HG03196 (cell line): ENCODE measurements at regions not wholly inside any gene's neighbourhood (a gene's known extent, or its start where the extent isn't known, plus 50 kb on each side); places are given as distances from the start of the nearest gene placed in this dataset.
"Not testable (repeated sequence)": the region's sequence is repeated elsewhere in the genome, so short reads cannot be mapped to it uniquely, and the experiment has no call there.

Experiments used
- ATAC-seq: cut with Tn5 transposase; IDR thresholded peaks from one replicate; pipeline ENCODE4 v1.9.1; 2021; ENCODE audit not compliant: unreplicated experiment

DNA sequence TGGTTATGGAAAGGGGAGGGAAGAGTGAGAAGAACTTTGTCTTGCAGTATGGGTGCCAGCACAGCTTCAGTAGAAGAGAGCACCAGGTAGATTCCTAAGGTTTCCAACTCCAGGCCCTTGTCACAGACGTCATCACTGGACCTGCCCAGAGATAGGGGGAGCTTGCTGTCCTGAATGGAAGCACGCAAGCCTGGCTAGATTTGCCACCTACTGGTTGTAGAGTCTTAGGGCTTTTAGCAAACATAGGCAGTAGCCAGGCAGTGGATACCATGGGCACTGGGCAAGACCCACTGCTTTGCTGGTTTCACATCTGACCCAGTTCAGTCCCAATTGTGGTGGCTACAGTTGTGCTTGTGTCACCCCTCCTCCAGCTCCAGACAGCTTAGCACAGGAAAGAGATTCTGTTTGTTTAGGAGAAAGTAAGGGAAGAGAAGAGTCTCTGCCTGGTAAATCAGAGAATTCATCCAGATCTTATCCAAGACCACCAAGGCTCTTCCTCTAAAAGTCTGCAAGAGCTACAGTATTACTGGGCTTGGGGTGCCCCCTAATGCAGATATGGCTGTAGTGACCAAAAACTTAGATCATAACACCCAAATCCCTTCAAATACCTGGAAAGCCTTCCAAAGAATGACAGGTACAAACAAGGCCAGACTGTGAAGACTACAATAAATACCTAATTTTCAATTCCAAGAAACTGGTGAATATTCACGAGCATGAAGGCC, 158.9 kb downstream of the HINT1 start:
- no peak for ATAC-seq

DNA sequence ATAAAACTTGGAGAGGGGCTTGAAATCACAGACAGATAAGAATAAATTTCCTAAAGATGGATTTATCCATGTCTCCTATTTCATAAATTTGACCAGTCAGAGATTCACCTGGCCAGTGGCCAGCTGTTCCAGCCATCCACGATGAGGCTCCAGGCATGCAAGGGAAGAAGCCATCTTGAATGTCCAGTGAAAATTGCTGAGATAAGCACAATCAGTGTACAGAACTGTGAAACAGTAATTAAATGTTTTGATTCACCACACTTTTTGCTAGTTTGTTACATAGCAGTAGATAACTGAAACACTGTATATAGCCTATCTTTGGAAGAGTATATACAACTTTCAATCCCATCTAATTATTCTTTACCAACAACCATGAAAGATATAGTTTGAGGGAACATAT, 163.5 kb downstream of the HINT1 start:
- ATAC-seq = no peak

DNA sequence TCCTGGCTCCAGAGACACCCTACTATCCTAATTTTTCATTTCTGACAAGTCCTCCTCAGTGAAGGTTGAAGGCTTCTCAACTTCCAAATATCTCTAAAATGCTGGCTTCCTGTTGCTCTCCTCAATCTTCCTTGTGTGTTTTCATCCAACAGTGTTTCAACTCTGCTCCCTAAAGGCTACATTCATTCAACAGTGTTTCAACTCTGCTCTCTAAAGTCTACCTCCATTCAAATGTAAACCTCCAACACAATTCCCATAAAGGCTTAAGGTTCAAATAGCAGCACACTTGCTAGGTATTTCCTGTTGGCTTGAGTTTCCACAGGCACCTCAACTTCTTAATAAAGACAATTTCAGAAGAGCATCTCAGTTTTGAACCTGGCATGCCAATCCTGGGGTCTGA, 164.8 kb downstream of the HINT1 start:
- ATAC-seq = no peak

DNA sequence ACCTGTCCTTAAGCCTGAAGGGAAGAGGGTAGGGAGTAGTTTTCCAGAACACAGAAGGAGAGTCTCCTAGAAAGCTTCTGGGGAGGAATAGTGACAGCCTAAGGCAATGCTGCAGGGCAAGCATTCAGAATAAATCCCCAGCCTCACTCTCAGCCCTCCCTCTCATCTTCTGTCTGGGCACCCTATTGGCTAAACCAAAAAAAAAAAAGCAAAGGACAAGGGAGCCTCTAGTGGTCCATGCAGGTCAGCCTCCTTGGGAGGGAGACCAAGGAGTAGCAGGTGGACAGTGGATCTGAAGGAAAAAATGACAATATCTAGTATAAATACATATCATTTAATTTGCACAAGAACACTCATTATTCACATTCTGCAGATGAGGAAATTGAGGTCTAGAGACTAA, 168.3 kb downstream of the HINT1 start:
- ATAC-seq = not testable (repeated sequence)

DNA sequence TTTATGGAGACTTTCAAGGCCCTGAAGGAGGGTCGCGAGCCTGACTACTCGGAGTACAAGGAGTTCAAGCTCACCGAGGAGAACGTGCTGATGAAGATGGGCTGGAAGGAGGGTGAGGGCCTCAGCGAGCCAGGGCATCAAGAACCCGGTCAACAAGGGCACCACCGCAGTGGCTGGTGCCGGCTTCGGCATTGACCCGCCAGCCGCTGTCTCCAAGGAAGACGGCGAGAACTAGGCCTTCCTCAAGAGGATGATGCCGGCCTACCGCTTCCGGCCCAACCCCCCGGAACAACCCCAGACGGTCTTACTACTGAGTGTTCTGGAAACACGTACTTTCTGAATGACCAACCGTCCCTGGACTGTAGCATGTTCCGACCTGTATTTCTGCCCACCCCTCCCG, 169.2 kb downstream of the HINT1 start:
- no peak for ATAC-seq

DNA sequence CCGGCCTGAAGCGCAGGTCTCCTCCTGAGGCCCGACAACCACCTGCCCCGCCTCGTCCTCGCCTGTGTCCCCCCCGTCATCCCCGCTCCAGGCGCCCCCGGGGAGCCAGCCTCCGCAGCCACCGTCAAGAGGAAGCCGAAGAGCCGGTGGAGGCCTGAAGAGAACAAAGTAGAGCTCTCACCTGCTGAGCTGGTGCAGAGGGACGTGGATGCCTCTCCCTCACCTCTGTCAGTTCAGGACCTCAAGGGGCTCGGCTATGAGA, 169.9 kb downstream of the HINT1 start:
- no peak for ATAC-seq

DNA sequence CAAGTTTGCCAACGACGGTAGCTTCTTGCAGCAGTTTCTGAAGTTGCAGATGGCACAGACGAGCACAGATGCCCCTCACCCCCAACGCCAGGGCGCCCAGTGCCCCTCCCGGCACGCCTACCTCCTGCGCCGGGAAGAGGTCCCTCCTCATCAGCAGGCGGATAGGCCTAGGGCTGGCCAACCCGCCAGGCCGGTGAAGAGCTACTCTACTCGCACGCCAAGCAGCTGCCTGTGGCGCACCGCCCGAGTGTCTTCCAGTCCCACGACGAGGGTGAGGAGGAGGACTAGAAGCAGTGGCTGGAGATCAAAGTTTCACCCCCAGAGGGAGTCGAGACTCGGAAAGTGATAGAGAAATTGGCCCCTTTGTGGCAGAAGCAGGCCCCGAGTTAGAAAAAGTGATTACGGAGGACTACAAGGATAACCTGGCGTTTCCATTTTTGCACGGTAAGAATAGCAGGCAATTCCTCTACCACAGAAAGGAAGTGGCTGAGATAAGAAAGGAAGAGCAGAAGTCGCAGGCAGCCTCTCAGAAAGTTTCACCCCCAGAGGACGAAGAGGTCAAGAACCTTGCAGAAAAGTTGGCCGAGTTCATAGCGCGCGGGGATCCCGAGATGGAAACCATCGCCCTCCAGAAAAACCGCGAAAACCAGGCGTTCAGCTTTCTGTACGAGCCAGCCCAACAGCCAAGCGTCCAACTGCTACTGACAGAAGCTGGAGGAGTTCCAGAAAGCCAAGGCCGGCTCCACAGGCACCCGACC, 170.4 kb downstream of the HINT1 start:
- ATAC-seq = no peak

DNA sequence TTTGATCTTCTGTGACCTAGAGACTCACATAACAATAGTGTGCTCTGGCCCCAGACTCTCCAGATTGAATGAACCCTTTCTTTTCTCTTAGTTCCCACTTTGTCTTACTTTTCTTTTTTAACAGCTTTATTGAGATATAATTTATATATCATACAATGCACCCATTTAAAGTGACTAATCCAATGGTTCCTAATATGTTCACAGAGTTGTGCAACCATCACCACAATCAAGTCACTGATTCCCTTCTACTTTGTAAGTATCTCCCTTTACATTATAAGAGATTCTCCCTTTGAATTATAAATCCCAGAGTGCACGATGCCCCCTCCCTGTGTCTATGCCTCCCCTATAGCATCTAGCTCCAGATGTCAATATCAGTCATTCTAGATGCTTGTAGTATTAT, 172.4 kb downstream of the HINT1 start:
- ATAC-seq = no peak

DNA sequence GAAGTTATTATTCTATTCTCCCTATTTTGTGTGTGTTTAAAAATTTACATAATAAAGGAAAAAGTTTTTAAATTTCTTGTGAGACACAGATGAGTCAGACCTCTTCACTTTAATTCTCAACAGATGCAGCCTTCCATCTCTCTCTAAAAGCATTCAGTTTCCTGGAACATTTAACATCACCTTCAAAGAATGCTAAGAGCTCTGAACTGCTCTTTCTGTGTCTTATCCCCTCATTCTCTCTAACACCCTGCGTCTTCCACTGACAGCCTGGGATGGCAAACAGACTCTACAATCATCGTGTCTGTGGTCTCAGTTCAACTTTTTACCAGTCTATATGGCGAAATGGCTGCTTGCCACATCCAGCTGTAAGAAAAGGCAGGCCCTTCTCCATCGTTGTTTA, 173.0 kb downstream of the HINT1 start:
- no peak for ATAC-seq

DNA sequence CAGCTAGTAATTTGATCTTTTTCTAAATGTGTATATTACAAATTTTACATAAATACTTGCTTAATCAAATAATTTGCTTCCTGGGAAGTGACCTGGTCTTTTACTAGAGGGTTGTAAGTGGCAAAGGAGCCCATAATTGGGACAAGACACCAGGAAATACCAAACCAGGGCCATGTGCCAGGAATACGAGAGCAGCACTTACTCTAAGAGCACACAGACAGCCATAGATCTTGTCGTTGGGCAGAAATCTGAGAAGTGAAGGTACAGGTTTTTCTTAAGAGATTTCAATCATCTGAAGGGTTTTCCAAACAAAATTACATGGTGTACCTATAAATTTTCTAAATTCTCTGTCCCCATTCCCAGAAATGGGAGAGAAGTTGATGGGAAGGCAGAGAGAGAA, 179.3 kb downstream of the HINT1 start:
- no peak for ATAC-seq

DNA sequence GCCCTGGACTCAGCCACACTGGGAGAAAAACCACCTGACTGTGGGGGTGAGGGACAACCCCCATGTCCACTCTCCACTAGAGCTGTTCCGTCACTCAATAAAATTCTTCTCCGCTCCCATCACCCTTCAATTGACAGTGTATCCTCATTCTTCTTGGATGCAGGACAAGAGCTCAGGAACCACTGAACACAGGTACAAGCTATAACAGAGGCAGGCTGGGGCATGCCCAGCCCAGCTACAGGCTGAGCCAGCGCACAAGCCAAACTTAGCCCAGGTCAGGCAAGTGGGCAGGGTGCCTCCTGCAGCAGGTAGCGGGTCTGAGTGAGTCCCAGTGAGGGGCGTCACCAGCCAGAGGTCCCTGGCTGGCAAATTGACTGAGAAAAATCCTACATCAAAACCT, 183.4 kb downstream of the HINT1 start:
- ATAC-seq = no peak

DNA sequence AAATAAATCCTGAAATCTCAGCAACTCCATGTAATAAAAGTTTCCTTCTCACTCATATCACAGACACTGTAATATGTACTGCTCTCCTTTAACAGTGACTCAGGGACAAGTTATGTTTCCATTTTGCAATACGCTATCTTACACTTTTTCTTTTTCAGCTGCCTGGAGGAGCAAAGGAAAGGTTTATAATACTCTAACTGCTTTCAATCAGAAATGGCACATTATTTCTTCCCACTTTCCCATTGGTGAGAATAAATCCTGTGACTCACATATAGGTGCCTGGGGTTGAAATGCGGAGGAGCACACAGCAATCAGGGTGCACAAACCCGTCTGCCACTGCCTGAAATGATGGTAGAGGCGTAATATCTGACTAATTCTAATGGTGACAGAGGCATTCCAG, 186.6 kb downstream of the HINT1 start:
- ATAC-seq = no peak

DNA sequence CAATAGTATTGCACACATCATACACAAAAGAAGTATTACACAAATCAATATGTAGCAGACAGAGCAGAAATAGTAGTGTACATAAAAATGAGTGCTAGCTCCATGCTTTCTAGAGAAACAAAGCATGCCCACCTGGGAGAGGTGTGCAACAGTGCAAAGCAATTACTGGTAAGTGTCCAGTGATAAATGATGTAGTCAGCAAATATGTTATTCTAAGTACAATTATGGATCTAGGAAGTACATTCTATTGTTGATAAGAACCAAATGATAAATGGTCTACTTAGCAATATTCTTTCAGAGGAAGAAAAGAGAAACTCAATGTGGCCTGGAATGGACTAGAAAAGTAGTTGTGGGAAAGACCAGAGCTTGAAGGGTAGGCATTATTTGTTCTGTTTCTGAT, 188.6 kb downstream of the HINT1 start:
- ATAC-seq = no peak

DNA sequence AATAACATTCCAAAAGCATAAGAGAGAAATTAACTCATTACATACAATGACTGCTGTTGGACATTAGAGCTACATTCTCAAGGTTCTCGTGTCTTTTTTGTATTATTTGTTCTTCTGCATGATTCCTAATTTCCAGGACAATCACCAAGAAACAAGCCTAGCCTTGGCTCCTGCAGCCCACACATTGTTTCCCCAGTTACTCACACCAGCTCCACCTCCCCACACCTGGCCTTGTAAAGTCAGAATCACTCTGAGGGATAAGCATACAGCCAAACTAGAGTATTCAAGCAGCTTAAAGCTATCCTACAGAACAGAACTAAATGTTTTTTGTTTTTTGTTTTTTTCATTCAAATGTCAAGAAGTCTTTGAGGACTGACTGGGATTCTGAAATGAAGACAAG, 189.2 kb downstream of the HINT1 start:
- ATAC-seq = no peak

DNA sequence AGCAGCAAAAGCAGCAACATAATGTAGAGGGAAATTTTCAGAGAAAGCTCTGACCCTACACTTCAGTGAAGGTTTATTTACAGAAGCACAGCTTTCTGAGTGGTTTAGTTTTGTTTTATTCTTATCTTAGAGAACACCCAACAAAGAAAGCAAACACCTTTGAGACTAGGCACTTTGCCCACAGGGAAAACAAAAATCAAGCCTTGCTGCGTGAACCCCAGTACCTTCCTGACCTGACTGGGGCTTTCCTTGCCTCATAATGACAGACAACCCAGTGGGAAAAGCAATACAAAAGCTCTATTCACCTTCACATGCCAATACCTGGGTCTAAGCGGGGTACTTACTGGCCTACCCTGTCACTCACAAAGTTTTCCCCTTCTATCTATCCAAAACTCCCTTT, 189.8 kb downstream of the HINT1 start:
- no peak for ATAC-seq

DNA sequence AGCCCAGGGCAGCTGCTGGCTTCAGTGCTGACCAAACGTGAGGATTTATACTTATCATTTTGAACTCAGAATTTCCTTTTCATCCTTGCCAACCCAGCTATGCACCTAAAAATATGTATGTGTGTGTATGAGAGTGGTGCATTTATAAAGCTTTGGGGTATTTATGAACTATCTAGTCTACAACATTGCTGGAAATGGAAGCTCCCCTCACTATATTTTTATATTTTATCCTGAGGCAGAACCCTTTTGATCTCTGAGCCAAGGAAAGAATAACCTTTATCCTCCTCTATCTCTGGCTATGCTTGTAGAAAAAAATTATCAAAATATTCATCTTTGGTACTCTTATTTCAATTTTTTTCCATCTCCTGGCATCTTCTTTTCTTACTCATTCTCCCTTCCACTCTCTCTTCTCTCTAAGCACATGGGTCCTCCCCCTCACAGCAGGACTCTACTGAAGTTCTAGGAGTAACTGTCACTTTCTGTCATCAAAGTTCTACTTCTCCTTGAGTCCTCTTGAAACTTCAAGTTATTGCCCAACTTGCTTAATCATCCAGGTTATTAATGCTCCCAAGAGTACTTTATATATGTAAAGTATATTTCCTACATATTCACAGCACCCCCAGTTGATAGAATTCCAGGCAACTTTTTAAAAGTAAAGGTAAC, 190.9 kb downstream of the HINT1 start:
- no peak for ATAC-seq

DNA sequence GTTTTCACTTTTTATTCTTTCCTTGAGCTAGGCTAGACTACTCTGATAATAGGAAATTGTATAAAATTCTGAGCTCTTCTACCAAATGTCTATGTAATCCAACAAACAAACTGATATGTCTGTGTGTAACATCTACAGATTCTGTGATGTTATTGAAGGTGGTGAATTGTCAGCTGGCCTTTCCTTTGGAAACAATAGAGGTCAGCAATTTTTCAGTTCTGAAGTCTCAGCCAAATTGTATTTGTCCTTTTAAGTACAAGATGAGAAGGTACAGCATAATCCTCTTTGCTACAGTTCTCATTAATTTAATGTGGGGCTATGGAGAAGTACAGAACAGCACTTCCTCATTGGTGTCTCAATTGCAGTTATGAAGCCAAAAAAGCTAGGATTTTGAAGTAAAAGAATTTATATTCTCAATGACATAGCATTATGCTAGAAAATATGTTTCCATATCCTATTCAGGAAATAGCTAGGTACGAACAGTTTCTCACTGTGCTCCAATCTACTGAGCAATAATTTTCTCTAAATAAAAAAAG, 198.0 kb downstream of the HINT1 start:
- ATAC-seq = no peak

DNA sequence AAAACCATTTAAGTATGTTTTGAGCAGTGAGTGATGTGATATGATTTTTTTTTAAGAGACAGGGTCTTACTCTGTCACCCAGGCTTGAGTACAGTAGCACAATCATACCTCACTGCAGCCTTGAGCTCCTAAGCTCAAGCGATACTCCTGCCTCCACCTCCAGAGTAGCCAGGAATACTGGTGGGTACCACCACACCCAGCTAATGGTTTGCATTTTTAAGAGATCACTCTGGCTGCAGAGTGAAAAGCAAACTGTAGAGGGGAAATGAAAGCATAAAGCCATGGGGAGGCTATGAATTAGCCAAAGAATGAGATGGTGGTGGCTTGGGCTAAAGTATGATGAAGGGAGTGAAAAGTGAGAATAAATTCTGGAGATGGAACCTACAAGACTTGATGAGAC, 199.1 kb downstream of the HINT1 start:
- ATAC-seq = no peak

DNA sequence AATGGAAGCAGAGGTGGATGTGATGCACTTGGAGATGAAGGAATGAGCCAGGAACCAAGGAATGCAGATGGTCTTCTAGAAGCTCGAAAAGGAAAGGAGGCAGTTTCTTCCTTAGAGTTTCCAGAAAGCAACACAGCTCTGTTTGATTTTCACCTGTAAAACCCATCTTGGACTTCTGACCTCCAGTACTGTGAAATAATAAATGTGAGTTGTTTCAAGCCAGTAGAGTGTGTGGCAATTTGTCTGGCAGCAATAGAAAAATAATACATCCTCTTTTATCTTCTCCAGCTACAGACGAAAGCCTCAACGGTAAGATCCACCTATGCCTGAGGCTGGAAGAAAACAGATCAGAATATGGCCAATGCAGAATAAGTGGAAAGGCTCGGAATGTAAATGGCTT, 199.7 kb downstream of the HINT1 start:
- no peak for ATAC-seq

DNA sequence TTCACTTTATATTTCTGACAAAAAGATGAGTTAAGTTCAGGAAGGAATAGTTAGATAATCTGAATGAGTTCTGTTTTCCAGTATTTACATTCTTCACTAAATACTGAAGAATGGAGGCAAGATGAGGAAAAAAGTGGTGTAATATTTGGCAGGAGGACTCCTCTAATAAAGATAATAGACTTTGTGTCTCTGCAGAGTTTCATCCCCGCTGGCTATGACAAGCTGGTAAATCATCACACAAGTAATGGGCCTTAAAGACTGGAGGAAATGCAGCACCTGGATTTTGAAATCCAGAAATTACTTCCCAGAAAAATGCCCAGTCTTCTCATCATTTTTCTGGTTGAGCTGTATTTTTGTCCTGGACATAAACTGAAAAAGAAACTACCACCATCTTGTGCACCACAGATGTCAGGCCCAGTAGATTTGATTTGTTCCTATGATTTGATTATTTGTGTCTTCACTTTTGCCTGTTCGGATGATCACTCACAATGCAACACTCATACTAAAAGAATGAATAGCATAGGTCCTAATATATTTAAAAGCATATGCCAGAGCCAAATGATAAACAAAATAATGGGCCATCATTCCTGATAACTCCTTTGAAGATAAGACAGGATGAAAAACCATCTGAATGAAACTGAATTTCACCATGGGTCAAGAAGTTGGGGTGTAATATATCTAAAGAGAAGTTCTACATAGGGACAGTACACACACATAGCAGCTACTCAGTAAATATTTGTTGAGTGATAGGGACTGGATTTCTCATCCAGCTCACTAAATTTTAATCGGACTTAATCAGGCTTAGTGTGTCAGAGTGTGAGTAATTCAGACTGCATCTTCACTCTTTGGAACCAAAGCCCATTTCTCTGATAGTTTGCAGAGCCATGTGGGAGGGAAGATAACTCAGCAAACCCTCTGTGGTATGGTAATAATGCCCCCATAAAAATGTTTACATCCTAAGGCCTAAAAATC, 200.5 kb downstream of the HINT1 start:
- no peak for ATAC-seq

DNA sequence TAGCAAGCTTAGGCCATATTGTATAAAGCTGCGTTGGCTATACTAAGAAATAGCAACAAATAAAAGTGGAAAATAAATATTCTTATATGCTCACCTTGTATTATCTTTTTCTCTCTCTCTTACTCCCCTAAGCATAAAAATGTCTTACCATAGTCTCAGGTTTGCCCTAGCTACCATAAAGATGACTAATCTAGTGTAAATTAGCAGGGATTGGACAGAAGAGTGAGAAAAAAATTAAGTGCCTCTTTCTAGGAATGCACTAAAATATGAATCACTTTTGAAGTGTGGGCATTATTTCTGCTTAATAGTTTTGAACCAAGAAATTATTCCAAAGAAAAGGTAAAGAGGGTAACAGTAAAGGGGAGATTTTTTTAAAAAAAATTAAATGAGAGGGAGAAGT, 201.3 kb downstream of the HINT1 start:
- no peak for ATAC-seq
